GM12891 (cell line): ENCODE measurements at regions not wholly inside any gene's neighbourhood (a gene's known extent, or its start where the extent isn't known, plus 50 kb on each side); places are given as distances from the start of the nearest gene placed in this dataset.
"Not testable (repeated sequence)": the region's sequence is repeated elsewhere in the genome, so short reads cannot be mapped to it uniquely, and the experiment has no call there.

Experiments used
- DNase-seq: peaks from one replicate; pipeline ENCODE4 v3.0.0; 2011; ENCODE audit warnings: low spot score; ENCODE audit not compliant: insufficient read length
- FAIRE-seq: peaks from 2 replicates; lab custom pipeline; 2011; peaks lifted over from hg19 to GRCh38; lab: Jason Lieb, UNC
- PAX5 ChIP-seq: IDR thresholded peaks from 2 replicates; pipeline ENCODE4 v1.6.1; 2011; ENCODE audit warnings: low read length, moderate library complexity, mild to moderate bottlenecking; ENCODE audit not compliant: insufficient read depth, severe bottlenecking
- POLR2A ChIP-seq: IDR thresholded peaks from 2 replicates; pipeline ENCODE4 v1.6.1; 2011; ENCODE audit warnings: low read depth, low read length, control low read depth
- POLR2AphosphoS5 ChIP-seq: IDR thresholded peaks from 2 replicates; pipeline ENCODE4 v1.6.1; 2011; ENCODE audit warnings: low read depth, low read length, control low read depth
- POU2F2 ChIP-seq: IDR thresholded peaks from 2 replicates; pipeline ENCODE4 v1.6.1; 2011; ENCODE audit warnings: low read depth, mild to moderate bottlenecking, control low read depth, low read length, moderate library complexity
- SPI1 ChIP-seq: IDR thresholded peaks from 2 replicates; pipeline ENCODE4 v1.6.1; 2011; ENCODE audit warnings: low read depth, low read length, control low read depth
- TAF1 ChIP-seq: IDR thresholded peaks from 2 replicates; pipeline ENCODE4 v1.6.1; 2011; ENCODE audit warnings: low read depth, low read length, control low read depth

DNA sequence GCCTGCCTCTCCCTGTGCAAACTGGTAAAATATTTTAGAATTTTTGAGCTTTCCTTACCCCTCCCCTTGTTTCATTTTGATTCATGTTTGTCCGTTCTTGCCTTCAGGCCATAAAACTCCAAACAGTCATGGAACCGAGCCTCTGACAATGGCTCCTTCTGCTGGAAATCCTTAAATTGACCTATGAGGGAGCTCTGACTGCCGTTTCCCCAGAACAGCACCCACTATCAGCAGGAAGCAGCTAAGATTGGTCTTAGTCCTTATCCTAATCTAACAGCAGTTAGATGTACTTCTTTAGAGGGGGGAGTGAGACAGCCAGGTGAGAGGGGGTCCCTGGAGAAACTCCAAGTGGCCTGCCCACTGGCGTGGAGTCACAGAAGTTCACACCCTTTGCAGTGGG is 106.7 kb downstream of the FAM174A start:
- FAIRE-seq (no peak), DNase-seq (no peak)
- TF ChIP-seq PAX5, result no peak
- TF ChIP-seq TAF1, result no peak
- no peak for TF ChIP-seq SPI1
- no peak for TF ChIP-seq POLR2AphosphoS5
- no peak for TF ChIP-seq POLR2A
- no peak for TF ChIP-seq POU2F2

DNA sequence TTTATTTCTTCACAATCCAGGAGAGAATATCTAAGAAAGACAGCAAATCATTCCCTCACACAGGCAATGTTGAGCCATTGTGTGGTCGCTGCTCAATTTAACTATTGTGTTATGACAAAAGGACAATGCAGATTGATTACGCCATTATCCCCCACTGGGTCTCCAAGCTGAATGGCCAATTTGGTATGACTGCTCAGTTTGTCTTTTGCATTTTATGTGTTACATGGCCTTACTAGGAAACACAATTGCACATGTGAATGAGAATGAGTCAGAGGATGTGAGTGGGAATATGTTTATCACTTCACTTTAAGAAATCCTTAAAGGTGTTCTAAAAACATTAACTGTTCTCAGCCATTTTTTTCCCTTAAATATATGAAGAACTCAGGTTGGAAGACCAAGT is 108.3 kb downstream of the FAM174A start:
- FAIRE-seq, result no peak
- DNase-seq, result no peak
- TF ChIP-seq PAX5, result no peak
- TF ChIP-seq POLR2AphosphoS5, result no peak
- TF ChIP-seq SPI1, result no peak
- no peak for TF ChIP-seq TAF1
- TF ChIP-seq POLR2A, result no peak
- no peak for TF ChIP-seq POU2F2

DNA sequence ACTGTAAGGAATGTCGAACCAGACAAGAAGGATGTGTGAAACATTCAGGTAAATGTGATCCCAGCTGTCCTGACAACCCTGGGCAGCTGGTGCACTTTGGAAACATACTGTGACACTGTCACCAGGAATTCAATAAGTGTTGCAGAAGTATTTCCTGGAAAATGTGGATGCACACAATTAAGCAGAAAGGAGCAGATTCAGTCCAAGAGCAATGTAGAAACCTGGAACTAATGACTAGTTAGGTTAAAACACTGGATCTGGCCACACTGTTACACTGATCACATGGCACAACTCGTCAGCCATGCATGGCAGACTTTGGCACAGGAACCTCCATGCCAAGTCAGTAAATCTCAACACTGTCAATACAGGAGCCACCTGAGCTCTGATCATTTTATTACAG is 109.0 kb downstream of the FAM174A start:
- FAIRE-seq (peak; percentile 70), DNase-seq (no peak)
- TF ChIP-seq POLR2A (no peak), PAX5 (no peak), TAF1 (no peak), POU2F2 (no peak), SPI1 (no peak), POLR2AphosphoS5 (no peak)

DNA sequence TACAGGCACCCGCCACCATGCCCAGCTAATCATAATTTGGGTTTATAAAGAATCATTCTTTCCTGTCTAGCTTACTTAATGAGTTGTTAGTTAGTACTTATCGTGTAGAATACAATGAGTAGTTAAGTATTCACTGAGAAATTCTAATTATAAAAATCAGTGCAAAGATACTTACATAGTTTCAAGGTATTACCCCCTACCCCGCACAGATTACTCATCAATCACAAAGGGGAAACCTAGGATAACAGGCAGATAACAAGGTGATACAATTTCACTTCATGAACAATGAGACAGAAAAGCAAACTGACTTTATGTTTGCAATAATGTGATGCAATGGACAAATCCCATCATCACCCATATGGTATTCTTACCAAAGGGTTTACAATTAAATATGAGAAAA is 109.6 kb downstream of the FAM174A start:
- TF ChIP-seq SPI1, result no peak
- no peak for TF ChIP-seq POLR2A
- TF ChIP-seq POLR2AphosphoS5, result no peak
- no peak for TF ChIP-seq PAX5
- TF ChIP-seq TAF1, result no peak
- TF ChIP-seq POU2F2, result no peak
- peak; percentile 28 for FAIRE-seq
- DNase-seq, result no peak

DNA sequence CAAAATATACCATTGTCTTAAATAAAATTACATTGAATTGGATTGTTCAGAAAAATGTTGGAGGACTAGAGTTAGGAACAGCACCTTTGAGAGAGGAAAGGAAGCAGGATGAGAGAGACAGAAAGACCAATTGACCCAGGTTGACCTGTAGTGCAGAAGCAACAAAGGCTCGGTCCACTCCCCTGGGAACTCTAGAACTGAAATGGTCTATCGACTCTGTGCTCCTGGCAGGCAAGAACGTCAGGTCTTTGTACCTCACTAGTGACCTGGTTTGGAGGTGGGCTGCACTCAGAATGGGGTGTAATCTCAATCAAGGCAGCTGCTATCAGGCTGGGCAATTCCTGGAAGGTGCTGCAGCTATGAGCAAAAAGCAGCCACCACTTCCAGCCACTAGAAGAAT is 110.8 kb downstream of the FAM174A start:
- DNase-seq, result no peak
- no peak for TF ChIP-seq TAF1
- TF ChIP-seq POLR2AphosphoS5, result no peak
- TF ChIP-seq POU2F2, result no peak
- TF ChIP-seq SPI1, result no peak
- no peak for TF ChIP-seq POLR2A
- no peak for TF ChIP-seq PAX5
- no peak for FAIRE-seq

DNA sequence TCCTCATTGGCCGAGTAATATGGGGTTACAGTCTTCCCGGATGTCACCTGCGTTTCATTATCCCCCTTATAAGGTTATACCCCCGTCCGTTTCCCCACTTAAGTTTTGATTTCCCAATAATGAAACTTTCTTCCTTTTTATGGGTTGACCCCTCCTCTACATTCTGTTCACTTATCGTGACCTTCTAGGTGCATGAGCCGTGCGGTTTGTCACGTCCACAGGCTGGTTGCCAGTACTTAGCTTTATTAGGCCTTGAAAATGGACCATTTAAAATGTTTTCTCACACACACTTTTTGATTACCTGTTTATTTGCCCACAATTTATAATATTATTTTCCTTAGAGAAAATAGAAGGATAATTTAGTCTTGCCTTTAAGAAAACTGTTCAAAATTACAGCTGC is 111.5 kb downstream of the FAM174A start:
- DNase-seq (no peak), FAIRE-seq (no peak)
- TF ChIP-seq POLR2AphosphoS5, result no peak
- TF ChIP-seq TAF1, result no peak
- no peak for TF ChIP-seq PAX5

DNA sequence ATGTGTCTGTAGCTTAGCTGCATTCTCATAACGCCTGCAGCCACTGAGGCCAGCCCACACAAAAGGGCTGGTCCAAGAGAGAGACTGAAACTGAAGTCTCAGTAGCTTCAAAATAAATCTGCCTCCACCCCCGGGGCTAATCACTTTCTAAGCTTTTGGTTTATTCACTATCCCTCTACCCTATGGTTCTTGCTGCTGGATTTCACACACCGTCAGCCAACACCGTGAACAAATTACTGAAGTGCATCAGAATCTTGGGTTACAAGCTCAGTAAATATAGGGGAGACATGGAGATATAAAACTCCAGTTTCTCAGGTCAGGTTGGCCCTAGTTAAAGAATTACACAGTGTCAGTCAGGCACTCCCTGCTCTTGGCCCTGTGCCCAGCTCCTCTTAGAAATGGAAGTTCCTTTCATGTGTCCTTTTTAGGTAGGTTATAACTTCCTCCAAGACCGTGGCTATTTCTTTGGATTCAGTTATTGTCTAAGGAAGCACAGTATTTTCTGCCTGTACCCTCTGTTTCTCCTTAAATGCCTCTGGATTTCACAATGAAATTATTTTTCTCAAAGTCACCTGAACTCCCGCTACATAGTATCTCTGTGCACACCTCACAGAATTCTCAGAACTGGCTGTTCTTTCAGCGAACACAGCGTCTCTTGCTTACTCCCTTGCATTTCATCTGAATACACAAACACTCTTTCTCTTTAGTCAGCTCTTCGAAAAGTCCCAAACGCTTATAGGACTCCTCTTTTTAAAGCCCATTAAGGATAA is 112.5 kb downstream of the FAM174A start:
- DNase-seq (no peak), FAIRE-seq (peak; percentile 71)
- no peak for TF ChIP-seq TAF1
- TF ChIP-seq POLR2AphosphoS5, result no peak
- TF ChIP-seq PAX5, result no peak
- TF ChIP-seq POU2F2, result no peak
- TF ChIP-seq POLR2A, result no peak
- no peak for TF ChIP-seq SPI1

DNA sequence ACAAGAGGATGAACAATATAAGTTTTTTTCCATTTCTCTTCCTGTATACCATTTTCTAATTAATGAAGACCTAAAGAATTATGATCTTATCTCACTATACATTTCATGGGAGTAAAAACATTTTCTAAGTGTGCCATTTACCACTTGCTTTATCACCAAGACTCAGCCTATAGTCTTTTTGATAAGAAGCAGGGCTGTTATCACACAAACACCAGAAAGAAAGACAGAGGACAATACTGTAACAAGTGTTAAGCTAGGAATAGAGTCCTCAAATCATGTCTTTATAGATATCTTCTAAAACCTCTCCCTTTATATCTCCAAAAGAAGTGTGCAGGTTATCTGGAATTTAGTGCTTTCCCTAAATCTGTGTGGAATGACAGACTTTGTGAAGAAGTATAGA is 119.7 kb downstream of the FAM174A start:
- no peak for FAIRE-seq
- TF ChIP-seq POU2F2 (no peak), TAF1 (no peak), SPI1 (no peak), PAX5 (no peak), POLR2AphosphoS5 (no peak), POLR2A (no peak)

DNA sequence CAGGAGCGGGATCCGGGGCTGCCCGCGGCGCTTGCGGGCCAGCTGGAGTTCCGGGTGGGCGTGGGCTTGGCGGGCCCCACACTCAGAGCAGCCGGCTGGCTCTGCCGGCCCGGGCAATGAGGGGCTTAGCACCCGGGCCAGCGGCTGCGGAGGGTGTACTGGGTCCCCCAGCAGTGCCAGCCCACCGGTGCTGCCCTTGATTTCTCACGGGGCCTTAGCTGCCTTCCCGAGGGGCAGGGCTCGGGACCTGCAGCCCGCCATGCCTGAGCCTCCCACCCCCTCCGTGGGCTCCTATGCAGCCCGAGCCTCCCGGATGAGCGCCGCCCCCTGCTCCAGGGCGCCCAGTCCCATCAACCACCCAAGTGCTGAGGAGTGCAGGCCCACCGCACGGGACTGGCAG is 121.6 kb downstream of the FAM174A start:
- not testable (repeated sequence) for DNase-seq, FAIRE-seq

More for the DNA sequence above, 119.7 kb downstream of the FAM174A start:
- DNase-seq, result no peak

DNA sequence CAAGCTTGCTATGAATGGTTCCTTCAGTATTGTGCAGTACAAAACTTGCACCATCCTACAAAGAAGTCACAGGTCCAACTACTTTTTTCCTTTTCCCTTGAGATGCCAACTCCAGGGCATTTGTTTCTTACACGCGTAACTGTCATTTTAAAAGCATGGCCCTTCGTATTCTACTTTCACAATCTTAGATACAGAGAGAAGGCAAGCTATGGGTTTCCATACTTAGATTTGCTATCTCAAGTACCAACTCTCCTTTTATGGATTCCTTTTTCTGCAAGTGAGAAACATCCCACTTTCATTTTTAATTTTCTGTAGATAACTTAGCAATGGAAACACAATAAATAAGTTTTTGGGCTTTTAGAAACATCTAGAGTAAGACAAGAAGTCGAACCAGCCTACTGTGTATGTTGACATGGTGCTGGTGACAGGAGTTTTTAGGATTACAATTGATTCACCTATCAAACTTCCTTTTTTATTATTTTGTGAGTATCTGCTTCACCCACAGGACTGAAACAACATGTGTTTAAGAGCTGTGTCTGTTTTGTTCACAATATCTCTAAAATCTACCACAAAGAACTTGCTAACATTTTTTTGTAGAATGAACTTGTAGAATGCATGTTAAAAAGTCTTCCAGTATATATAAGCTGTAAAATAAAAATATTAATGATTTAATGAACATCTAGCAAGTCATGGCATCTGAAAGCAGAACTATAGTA is 124.1 kb downstream of the FAM174A start:
- no peak for TF ChIP-seq SPI1
- no peak for TF ChIP-seq POLR2AphosphoS5
- no peak for TF ChIP-seq POLR2A
- no peak for TF ChIP-seq PAX5
- TF ChIP-seq POU2F2, result no peak
- no peak for TF ChIP-seq TAF1
- FAIRE-seq (no peak), DNase-seq (no peak)
